Esophagus squamous epithelium (tissue), 5 donors: ENCODE measurements at regions not wholly inside any gene's neighbourhood (a gene's known extent, or its start where the extent isn't known, plus 50 kb on each side); places are given as distances from the start of the nearest gene placed in this dataset.

Experiments used
- DNase-seq: peaks from one replicate; lab custom pipeline; 2025; lab: John Stamatoyannopoulos, UW
- H3K27ac ChIP-seq, 4 donors: fragments of 200-600 bp; sonication (generic); one replicate each; pipeline ENCODE4 v1.5.1; 2016 to 2019; ENCODE audit warnings: mild to moderate bottlenecking in 1 of 4
- H3K27me3 ChIP-seq, 4 donors: fragments of 200-600 bp; sonication (generic); 1 replicate in 3 of 4; 2 replicates in 1 of 4; pipeline versions ENCODE4 v1.5.1 to v1.6.0; 2017 to 2021; ENCODE audit warnings: antibody characterized with exemption in 1 of 4
- H3K36me3 ChIP-seq, 3 donors: fragments of 200-600 bp; sonication (generic); one replicate each; pipeline ENCODE4 v1.5.1; 2016 to 2019
- H3K4me1 ChIP-seq, 3 donors: fragments of 200-600 bp; sonication (generic); one replicate each; pipeline ENCODE4 v1.5.1; 2017 to 2019
- H3K4me3 ChIP-seq, 4 donors: fragments of 200-600 bp; sonication (generic); 1 replicate in 3 of 4; 2 replicates in 1 of 4; pipeline ENCODE4 v1.5.1; 2016 to 2019; ENCODE audit warnings: mild to moderate bottlenecking in 2 of 4, moderate library complexity in 1 of 4
- H3K9me3 ChIP-seq, 3 donors: fragments of 200-600 bp; sonication (generic); one replicate each; pipeline ENCODE4 v1.5.1; 2016 to 2019
- CTCF ChIP-seq, 6 experiments: fragments of 450-650 bp in 4 of 6; fragments of 200-600 bp in 2 of 6; sonication (generic) in 2 of 6; IDR thresholded peaks; one replicate each; pipeline ENCODE4 v1.5.1; 2016 to 2019; ENCODE audit warnings: antibody characterized with exemption in 6 of 6, mild to moderate bottlenecking in 4 of 6, moderate library complexity in 4 of 6
- POLR2A ChIP-seq, 4 donors: fragments of 450-650 bp; IDR thresholded peaks; one replicate each; pipeline ENCODE4 v1.6.1; 2017; ENCODE audit warnings: antibody characterized with exemption in 4 of 4, mild to moderate bottlenecking in 4 of 4, moderate library complexity in 3 of 4
- WGBS, 2 donors: methylation state at CpG; one replicate each; pipeline ENCODE4 v1.1.5; 2018; 5-methylcytosine and 5-hydroxymethylcytosine counted together
- intact Hi-C: fragments of 100-400 bp; cut with DNase I; formaldehyde crosslinking; loops from one replicate; pipeline ENCODE4 v1.15.0; 2022
- donor health status: DM: yes; HTN: yes; CAD: no.

GRCh38 chr14:97838986-97839385 is 1041.8 kb downstream of the VRK1 start:
- Histone ChIP-seq H3K4me3 (no peak overlapping the region), H3K27me3 (peaks cover 0 to under 1% (median 0%) of the 10 kb centered on the region in 4 donors), H3K36me3 (no peaks in the 10 kb centered on the region), H3K4me1 (no peaks in the 10 kb centered on the region), H3K9me3 (no peaks in the 10 kb centered on the region), H3K27ac (no peak overlapping the region)
- TF ChIP-seq POLR2A (IDR thresholded peaks at IDR 0.05) = no peak
- TF ChIP-seq CTCF (IDR thresholded peaks at IDR 0.05) = no peak
- intact Hi-C loops = no loop called here
- no peak for DNase-seq
- 61 to 75% methylated on average over 11 of the region's 11 CpGs for WGBS, 2 donors

- intact Hi-C loops = no loop called here
Measured at GRCh38 chr14:97840159-97840558, 1043.0 kb downstream of the VRK1 start.

GRCh38 chr14:97841762-97842161 is 1044.6 kb downstream of the VRK1 start:
- intact Hi-C loops = no loop called here
- 71 to 77% methylated on average over 5 of the region's 5 CpGs for WGBS, 2 donors
- no peak for DNase-seq
- peaks cover 0 to 5% (median 0%) of the 10 kb centered on the region in 4 donors for H3K27me3 ChIP-seq
- no peaks in the 10 kb centered on the region for H3K4me1 ChIP-seq
- no peaks in the 10 kb centered on the region for H3K9me3 ChIP-seq
- TF ChIP-seq CTCF (IDR thresholded peaks at IDR 0.05) (no peak), POLR2A (IDR thresholded peaks at IDR 0.05) (no peak)
- H3K4me3 ChIP-seq = no peak overlapping the region
- H3K27ac ChIP-seq = no peak overlapping the region
- no peaks in the 10 kb centered on the region for H3K36me3 ChIP-seq

More at GRCh38 chr14:97840159-97840558, 1043.0 kb downstream of the VRK1 start:
- Histone ChIP-seq H3K27ac (no peak overlapping the region), H3K9me3 (no peaks in the 10 kb centered on the region), H3K36me3 (no peaks in the 10 kb centered on the region), H3K4me1 (no peaks in the 10 kb centered on the region), H3K4me3 (no peak overlapping the region), H3K27me3 (peaks cover 0 to 5% (median 0%) of the 10 kb centered on the region in 4 donors)
- no peak for DNase-seq
- WGBS, 2 donors = 63 to 83% methylated on average over 3 of the region's 4 CpGs
- TF ChIP-seq POLR2A (IDR thresholded peaks at IDR 0.05) = no peak
- no peak for TF ChIP-seq CTCF (IDR thresholded peaks at IDR 0.05)

GRCh38 chr14:97843066-97843465 is 1045.9 kb downstream of the VRK1 start:
- no peak for DNase-seq
- H3K27me3 ChIP-seq = peaks cover 0 to 5% (median 0%) of the 10 kb centered on the region in 4 donors
- H3K9me3 ChIP-seq = no peaks in the 10 kb centered on the region
- intact Hi-C loops = no loop called here
- no peaks in the 10 kb centered on the region for H3K4me1 ChIP-seq
- no peak for TF ChIP-seq POLR2A (IDR thresholded peaks at IDR 0.05)
- WGBS, 2 donors = 71 to 79% methylated on average over 4 to 5 of the region's 5 CpGs
- no peak overlapping the region for H3K27ac ChIP-seq
- H3K4me3 ChIP-seq = no peak overlapping the region
- no peaks in the 10 kb centered on the region for H3K36me3 ChIP-seq

GRCh38 chr14:97844042-97844441 is 1046.9 kb downstream of the VRK1 start:
- TF ChIP-seq CTCF (IDR thresholded peaks at IDR 0.05) (no peak), POLR2A (IDR thresholded peaks at IDR 0.05) (no peak)
- intact Hi-C loops = no loop called here
- Histone ChIP-seq H3K9me3 (no peaks in the 10 kb centered on the region), H3K4me3 (no peak overlapping the region), H3K36me3 (no peaks in the 10 kb centered on the region), H3K27me3 (peaks cover 0 to 5% (median 0%) of the 10 kb centered on the region in 4 donors), H3K27ac (no peak overlapping the region), H3K4me1 (no peaks in the 10 kb centered on the region)
- WGBS, 2 donors = 83% methylated on average over 2 of the region's 2 CpGs; no CpG with 5 or more reads in 1 of the 2 donors
- no peak for DNase-seq

GRCh38 chr14:97846156-97846555 is 1049.0 kb downstream of the VRK1 start:
- TF ChIP-seq CTCF (IDR thresholded peaks at IDR 0.05) (no peak), POLR2A (IDR thresholded peaks at IDR 0.05) (no peak)
- no peaks in the 10 kb centered on the region for H3K36me3 ChIP-seq
- H3K4me3 ChIP-seq = no peak overlapping the region
- intact Hi-C loops = no loop called here
- WGBS, 2 donors = 67 to 82% methylated on average over 1 of the region's 1 CpG
- H3K4me1 ChIP-seq = no peaks in the 10 kb centered on the region
- no peak for DNase-seq
- H3K27ac ChIP-seq = no peak overlapping the region
- peaks cover 0 to 5% (median 0%) of the 10 kb centered on the region in 4 donors for H3K27me3 ChIP-seq
- no peaks in the 10 kb centered on the region for H3K9me3 ChIP-seq
